Peyer's patch (tissue), 4 donors: ENCODE measurements at regions not wholly inside any gene's neighbourhood (a gene's known extent, or its start where the extent isn't known, plus 50 kb on each side); places are given as distances from the start of the nearest gene placed in this dataset.

ENCODE experiments used
- CTCF ChIP-seq, 6 experiments: fragments of 450-650 bp in 4 of 6; fragments of 200-600 bp in 2 of 6; sonication (generic) in 1 of 6; IDR thresholded peaks; one replicate each; pipeline ENCODE4 v1.5.1; 2017 to 2019; ENCODE audit warnings: antibody characterized with exemption in 6 of 6, mild to moderate bottlenecking in 3 of 6, moderate library complexity in 1 of 6
- POLR2A ChIP-seq, 2 donors: fragments of 450-650 bp; IDR thresholded peaks; one replicate each; pipeline ENCODE4 v1.5.1; 2017; ENCODE audit warnings: antibody characterized with exemption in 2 of 2, mild to moderate bottlenecking in 2 of 2, moderate library complexity in 2 of 2

DNA sequence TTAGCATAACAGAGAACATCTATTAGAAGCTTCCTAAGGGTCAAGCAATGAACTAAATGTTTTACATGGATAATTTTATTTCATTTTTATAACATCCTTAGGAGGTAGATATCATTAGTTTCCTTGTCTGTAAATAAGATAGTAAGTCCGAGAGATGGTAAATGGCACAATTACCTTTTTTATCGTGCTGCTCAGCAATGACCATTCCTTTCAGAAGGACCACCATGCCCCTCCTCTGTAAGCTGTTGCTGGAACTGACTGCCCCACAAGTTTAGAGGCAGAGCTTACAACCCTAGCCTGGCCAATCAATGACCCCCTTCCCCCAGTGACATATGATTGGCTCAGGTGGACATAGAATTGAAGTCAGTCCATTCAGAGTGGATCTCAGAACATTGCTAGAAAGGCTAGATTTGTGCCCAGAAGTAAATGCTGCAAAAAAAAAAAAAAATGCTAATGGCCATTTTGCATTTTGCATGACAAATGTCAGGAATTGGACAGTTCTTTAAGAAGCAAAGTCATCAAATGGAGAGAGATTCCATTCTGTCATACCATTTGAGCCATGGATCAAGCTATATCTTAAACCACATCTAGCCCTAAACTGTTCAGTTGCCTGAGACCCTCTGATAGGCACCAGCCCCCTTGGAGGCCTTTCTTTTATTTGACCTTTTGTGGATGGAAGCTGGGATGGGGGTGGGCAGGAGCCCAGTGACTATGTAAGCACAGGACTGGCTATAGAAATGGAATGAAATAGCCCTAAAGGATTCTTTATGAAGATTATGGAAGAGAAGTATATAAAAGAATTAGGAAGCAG, 668.3 kb downstream of the UQCRFS1 start:
- TF ChIP-seq POLR2A (IDR thresholded peaks at IDR 0.05) (no peak), CTCF (IDR thresholded peaks at IDR 0.05) (no peak)
